ENCODE measurements at regions not wholly inside any gene's neighbourhood (a gene's known extent, or its start where the extent isn't known, plus 50 kb on each side); places are given as distances from the start of the nearest gene placed in this dataset.

GRCh38 chr7:52794621-52795020 lies 240.8 kb upstream of the POM121L12 start:
- DNase-seq (ENCODE audit: low read depth) = no peak
- no peak for TF ChIP-seq CTCF (IDR thresholded peaks at IDR 0.05; ENCODE audit: insufficient read depth, low read length)

GRCh38 chr7:52791176-52791700 lies 244.2 kb upstream of the POM121L12 start:
- no peak for DNase-seq (ENCODE audit: low read depth)
- no peak overlapping the region for H3K4me3 ChIP-seq (ENCODE audit: low read depth, low read length)
- no peak for TF ChIP-seq CTCF (IDR thresholded peaks at IDR 0.05; ENCODE audit: insufficient read depth, low read length)

More at GRCh38 chr7:52794621-52795020, 240.8 kb upstream of the POM121L12 start:
- no peak overlapping the region for H3K4me3 ChIP-seq (ENCODE audit: low read depth, low read length)

- no peak for DNase-seq (ENCODE audit: low read depth)
- TF ChIP-seq CTCF (IDR thresholded peaks at IDR 0.05; ENCODE audit: insufficient read depth, low read length) = no peak
- no peak overlapping the region for H3K4me3 ChIP-seq (ENCODE audit: low read depth, low read length)
These were observed 249.3 kb upstream of the POM121L12 start for GRCh38 chr7:52786174-52786573.

GRCh38 chr7:52782348-52782747 lies 253.1 kb upstream of the POM121L12 start:
- no peak for TF ChIP-seq CTCF (IDR thresholded peaks at IDR 0.05; ENCODE audit: insufficient read depth, low read length)
- no peak for DNase-seq (ENCODE audit: low read depth)
- no peak overlapping the region for H3K4me3 ChIP-seq (ENCODE audit: low read depth, low read length)

GRCh38 chr7:52781250-52781649 lies 254.2 kb upstream of the POM121L12 start:
- no peak for DNase-seq (ENCODE audit: low read depth)
- no peak for TF ChIP-seq CTCF (IDR thresholded peaks at IDR 0.05; ENCODE audit: insufficient read depth, low read length)
- H3K4me3 ChIP-seq (ENCODE audit: low read depth, low read length) = no peak overlapping the region

GRCh38 chr7:52779004-52779403 lies 256.4 kb upstream of the POM121L12 start:
- DNase-seq (ENCODE audit: low read depth) = no peak
- no peak for TF ChIP-seq CTCF (IDR thresholded peaks at IDR 0.05; ENCODE audit: insufficient read depth, low read length)
- no peak overlapping the region for H3K4me3 ChIP-seq (ENCODE audit: low read depth, low read length)

Measured in fibroblast of the aortic adventitia (primary cell).